ENCODE measurements at regions not wholly inside any gene's neighbourhood (a gene's known extent, or its start where the extent isn't known, plus 50 kb on each side); places are given as distances from the start of the nearest gene placed in this dataset.

DNA sequence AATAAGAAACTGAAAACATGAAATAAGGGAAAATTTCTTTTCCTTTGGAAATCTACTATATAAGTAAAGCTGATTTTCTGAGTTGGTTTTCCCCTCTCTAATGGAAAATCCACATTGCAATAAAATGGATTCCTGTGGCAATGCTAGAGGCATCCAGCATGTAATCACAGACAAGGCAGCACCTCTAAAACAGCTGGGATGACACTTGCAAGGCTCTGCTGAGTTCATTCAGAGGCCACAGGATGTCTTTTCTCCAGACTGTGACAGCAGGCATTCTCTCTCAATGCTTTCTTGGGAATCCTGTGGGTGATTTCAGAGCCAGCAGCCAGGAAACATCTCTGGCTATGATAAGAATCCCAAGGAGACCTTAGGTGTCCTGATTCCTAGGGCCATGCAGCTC lies 201.3 kb upstream of the BLID start:
- Histone ChIP-seq H3K27ac (no peak overlapping the region), H3K36me3 (no peaks in the 10 kb centered on the region), H3K4me1 (peaks cover 0 to 14% (median 4%) of the 10 kb centered on the region in 6 donors), H3K4me3 (no peak overlapping the region), H3K9me3 (no peaks in the 10 kb centered on the region), H3K27me3 (replicated peaks in 1 of 7) (no peaks in the 10 kb centered on the region)
- no peak for TF ChIP-seq POLR2A (IDR thresholded peaks at IDR 0.05)
- TF ChIP-seq POLR2AphosphoS5 (IDR thresholded peaks at IDR 0.05) = no peak
- TF ChIP-seq, protein P1, sequence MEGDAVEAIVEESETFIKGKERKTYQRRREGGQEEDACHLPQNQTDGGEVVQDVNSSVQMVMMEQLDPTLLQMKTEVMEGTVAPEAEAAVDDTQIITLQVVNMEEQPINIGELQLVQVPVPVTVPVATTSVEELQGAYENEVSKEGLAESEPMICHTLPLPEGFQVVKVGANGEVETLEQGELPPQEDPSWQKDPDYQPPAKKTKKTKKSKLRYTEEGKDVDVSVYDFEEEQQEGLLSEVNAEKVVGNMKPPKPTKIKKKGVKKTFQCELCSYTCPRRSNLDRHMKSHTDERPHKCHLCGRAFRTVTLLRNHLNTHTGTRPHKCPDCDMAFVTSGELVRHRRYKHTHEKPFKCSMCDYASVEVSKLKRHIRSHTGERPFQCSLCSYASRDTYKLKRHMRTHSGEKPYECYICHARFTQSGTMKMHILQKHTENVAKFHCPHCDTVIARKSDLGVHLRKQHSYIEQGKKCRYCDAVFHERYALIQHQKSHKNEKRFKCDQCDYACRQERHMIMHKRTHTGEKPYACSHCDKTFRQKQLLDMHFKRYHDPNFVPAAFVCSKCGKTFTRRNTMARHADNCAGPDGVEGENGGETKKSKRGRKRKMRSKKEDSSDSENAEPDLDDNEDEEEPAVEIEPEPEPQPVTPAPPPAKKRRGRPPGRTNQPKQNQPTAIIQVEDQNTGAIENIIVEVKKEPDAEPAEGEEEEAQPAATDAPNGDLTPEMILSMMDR (IDR thresholded peaks at IDR 0.05 in 8 of 11, conservative IDR thresholded peaks at IDR 0.05 in 3 of 11) = no peak
- intact Hi-C loops (cut with DNase I; ENCODE audit: low total_unique reads) = no loop called here
- DNase-seq = no peak

DNA sequence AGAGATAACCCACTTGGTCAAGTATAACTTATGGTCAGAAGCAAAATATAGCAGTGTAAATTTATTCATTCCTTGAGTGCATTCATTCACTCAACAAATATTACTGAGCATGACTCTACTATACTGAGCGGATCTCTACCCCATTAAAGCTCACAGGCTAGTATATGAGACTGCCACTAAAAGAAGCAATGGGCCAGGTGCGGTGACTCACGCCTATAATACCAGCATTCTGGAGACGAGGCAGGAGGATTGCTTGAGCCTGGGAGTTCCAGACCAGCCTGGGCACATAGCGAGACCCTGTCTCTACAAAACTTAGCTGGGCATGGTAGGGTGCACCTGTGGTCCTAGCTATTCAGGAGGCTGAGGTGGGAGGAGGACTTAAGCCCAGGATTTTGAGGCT lies 197.6 kb upstream of the BLID start:
- Histone ChIP-seq H3K27ac (no peak overlapping the region), H3K4me1 (no peaks in the 10 kb centered on the region), H3K4me3 (no peak overlapping the region), H3K36me3 (no peaks in the 10 kb centered on the region), H3K9me3 (no peaks in the 10 kb centered on the region), H3K27me3 (replicated peaks in 1 of 7) (peaks cover 0 to 6% (median 0%) of the 10 kb centered on the region in 7 donors)
- DNase-seq = no peak
- intact Hi-C loops (cut with DNase I; ENCODE audit: low total_unique reads) = no loop called here
- 90 to 95% (median 91%) methylated on average over 5 of the region's 5 CpGs for WGBS, 5 donors
- TF ChIP-seq POLR2AphosphoS5 (IDR thresholded peaks at IDR 0.05) (no peak), POLR2A (IDR thresholded peaks at IDR 0.05) (no peak)
- TF ChIP-seq, protein P1 (IDR thresholded peaks at IDR 0.05 in 8 of 11, conservative IDR thresholded peaks at IDR 0.05 in 3 of 11) = no peak

DNA sequence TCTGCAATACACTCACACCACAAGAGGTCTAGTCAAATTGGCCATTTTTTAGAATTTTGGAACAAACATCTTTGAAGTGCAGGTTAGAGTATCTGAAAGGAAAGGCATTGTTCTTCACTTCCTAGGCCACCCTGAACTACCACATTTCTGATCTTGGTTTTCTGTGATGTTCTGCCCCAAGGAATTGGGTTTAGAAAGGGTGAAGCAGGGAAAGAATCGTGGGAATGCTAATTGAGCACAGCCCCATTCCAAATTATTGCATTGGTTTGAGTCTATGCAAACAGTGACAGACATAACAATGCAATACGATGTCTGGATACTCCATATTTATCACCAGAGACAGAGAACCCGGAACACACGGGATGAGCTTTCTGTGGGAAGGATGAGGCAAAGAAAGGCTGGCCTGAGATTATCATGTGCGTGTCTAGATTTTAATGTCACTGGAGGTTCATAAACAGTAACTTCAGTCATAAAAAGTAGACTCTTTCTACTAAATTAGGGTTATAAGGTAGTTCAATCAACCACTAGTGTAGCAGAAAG lies 195.3 kb upstream of the BLID start:
- intact Hi-C loops (cut with DNase I; ENCODE audit: low total_unique reads) = no loop called here
- Histone ChIP-seq H3K36me3 (no peaks in the 10 kb centered on the region), H3K4me3 (no peak overlapping the region), H3K4me1 (no peaks in the 10 kb centered on the region), H3K27me3 (replicated peaks in 1 of 7) (peaks cover 0 to 11% (median 0%) of the 10 kb centered on the region in 7 donors), H3K9me3 (no peaks in the 10 kb centered on the region), H3K27ac (no peak overlapping the region)
- DNase-seq = no peak
- WGBS, 5 donors = 91 to 95% (median 91%) methylated on average over 5 of the region's 5 CpGs
- no peak for TF ChIP-seq POLR2A (IDR thresholded peaks at IDR 0.05)
- TF ChIP-seq, protein P1 (IDR thresholded peaks at IDR 0.05 in 8 of 11, conservative IDR thresholded peaks at IDR 0.05 in 3 of 11) = no peak

DNA sequence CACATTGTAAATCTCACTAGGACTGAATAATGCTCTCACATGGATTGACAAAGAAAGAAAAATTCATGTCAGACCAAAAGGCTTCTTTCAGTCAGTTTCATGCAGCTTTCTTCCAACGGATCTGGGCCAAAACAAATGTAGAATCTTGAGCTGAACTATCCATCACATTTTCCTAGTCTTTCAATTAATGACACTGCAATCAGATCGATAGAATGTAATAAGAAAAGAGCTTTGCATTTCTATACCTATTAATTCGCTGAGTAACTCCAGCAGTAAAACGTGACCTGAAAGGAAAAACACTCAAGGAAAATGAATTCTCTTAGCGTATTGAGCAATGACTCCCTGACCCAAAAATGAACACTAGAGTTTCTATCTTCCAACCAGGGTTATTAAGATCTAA lies 194.8 kb upstream of the BLID start:
- Histone ChIP-seq H3K36me3 (no peaks in the 10 kb centered on the region), H3K27me3 (replicated peaks in 1 of 7) (peaks cover 0 to 11% (median 0%) of the 10 kb centered on the region in 7 donors), H3K4me1 (no peaks in the 10 kb centered on the region), H3K4me3 (no peak overlapping the region), H3K27ac (no peak overlapping the region), H3K9me3 (no peaks in the 10 kb centered on the region)
- no peak for TF ChIP-seq POLR2A (IDR thresholded peaks at IDR 0.05)
- DNase-seq = no peak
- 68 to 87% (median 75%) methylated on average over 5 of the region's 5 CpGs for WGBS, 5 donors
- intact Hi-C loops (cut with DNase I; ENCODE audit: low total_unique reads) = no loop called here
